ENCODE measurements at regions not wholly inside any gene's neighbourhood (a gene's known extent, or its start where the extent isn't known, plus 50 kb on each side); places are given as distances from the start of the nearest gene placed in this dataset.
"Not testable (repeated sequence)": the region's sequence is repeated elsewhere in the genome, so short reads cannot be mapped to it uniquely, and the experiment has no call there.

- Histone ChIP-seq H3K27me3 (no peaks in the 10 kb centered on the region), H3K27ac (no peak overlapping the region), H3K4me3 (no peak overlapping the region), H3K79me2 (no peaks in the 10 kb centered on the region), H3K4me2 (no peak overlapping the region), H2AFZ (no peak overlapping the region), H3K9me2 (replicated peaks; ENCODE audit: insufficient read depth) (no peaks in the 10 kb centered on the region), H3K36me3 (replicated peaks; ENCODE audit: insufficient read depth, low read depth) (no peaks in the 10 kb centered on the region), H3K9me3 (ENCODE audit: low read depth) (no peaks in the 10 kb centered on the region), H4K20me1 (ENCODE audit: insufficient read depth, poor library complexity, severe bottlenecking) (no peaks in the 10 kb centered on the region), H3K4me1 (ENCODE audit: insufficient read depth) (peaks cover 26% of the 10 kb centered on the region)
- 69% methylated on average over 2 of the region's 2 CpGs for WGBS (ENCODE audit: low lambda C conversion rate, missing lambda C conversion rate)
- TF ChIP-seq EZH2phosphoT487 (IDR thresholded peaks at IDR 0.05; ENCODE audit: low read depth, severe bottlenecking, unreplicated experiment), result no peak
- no peak for TF ChIP-seq EZH2 (IDR thresholded peaks at IDR 0.05; ENCODE audit: borderline replicate concordance)
- TF ChIP-seq, protein P1, sequence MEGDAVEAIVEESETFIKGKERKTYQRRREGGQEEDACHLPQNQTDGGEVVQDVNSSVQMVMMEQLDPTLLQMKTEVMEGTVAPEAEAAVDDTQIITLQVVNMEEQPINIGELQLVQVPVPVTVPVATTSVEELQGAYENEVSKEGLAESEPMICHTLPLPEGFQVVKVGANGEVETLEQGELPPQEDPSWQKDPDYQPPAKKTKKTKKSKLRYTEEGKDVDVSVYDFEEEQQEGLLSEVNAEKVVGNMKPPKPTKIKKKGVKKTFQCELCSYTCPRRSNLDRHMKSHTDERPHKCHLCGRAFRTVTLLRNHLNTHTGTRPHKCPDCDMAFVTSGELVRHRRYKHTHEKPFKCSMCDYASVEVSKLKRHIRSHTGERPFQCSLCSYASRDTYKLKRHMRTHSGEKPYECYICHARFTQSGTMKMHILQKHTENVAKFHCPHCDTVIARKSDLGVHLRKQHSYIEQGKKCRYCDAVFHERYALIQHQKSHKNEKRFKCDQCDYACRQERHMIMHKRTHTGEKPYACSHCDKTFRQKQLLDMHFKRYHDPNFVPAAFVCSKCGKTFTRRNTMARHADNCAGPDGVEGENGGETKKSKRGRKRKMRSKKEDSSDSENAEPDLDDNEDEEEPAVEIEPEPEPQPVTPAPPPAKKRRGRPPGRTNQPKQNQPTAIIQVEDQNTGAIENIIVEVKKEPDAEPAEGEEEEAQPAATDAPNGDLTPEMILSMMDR (IDR thresholded peaks at IDR 0.05; ENCODE audit: poor library complexity), result no peak
- no peak for DNase-seq (ENCODE audit: low spot score)
Measured at GRCh38 chr16:65700596-65700995, 578.7 kb upstream of the CDH11 start.

DNA sequence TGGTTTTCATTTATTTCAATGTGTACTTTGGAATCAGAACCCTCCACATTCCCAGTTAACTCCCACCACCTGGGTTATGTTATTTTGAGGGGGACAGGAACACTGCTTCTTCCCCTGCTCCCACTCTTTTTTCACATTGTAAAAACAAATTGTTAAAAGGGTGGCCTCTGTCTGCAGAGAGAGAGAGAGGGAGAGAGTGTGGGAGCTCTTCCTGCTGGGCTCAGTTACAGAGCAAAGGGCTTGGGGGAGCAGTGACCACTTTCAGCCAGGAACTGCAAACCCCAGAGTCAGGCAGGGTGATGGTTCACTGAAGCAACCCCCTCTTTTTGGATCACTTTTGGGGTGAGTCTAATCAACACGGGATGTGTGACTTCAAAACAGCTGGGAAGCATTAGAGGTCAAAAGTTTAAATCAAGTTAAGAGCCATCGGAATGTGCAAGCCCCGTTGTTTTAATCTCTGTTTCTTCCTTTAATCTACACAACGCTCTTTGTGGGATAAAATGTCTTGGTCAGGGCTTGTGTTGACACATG lies 577.0 kb upstream of the CDH11 start:
- no peaks in the 10 kb centered on the region for H3K9me3 ChIP-seq (ENCODE audit: low read depth)
- no peaks in the 10 kb centered on the region for H3K79me2 ChIP-seq
- no peaks in the 10 kb centered on the region for H3K9me2 ChIP-seq (replicated peaks; ENCODE audit: insufficient read depth)
- H3K4me2 ChIP-seq, result peak overlapping the region; percentile 57
- H2AFZ ChIP-seq, result no peak overlapping the region
- peak; percentile 17 for DNase-seq (ENCODE audit: low spot score)
- H3K27me3 ChIP-seq, result no peaks in the 10 kb centered on the region
- H4K20me1 ChIP-seq (ENCODE audit: insufficient read depth, poor library complexity, severe bottlenecking), result no peaks in the 10 kb centered on the region
- WGBS (ENCODE audit: low lambda C conversion rate, missing lambda C conversion rate), result 7% methylated on average over 4 of the region's 4 CpGs
- H3K27ac ChIP-seq, result peak overlapping the region; percentile 73
- no peak overlapping the region for H3K4me3 ChIP-seq
- H3K4me1 ChIP-seq (ENCODE audit: insufficient read depth), result peaks cover 26% of the 10 kb centered on the region
- TF ChIP-seq, protein P1 (IDR thresholded peaks at IDR 0.05; ENCODE audit: poor library complexity), result no peak
- no peak for TF ChIP-seq EZH2 (IDR thresholded peaks at IDR 0.05; ENCODE audit: borderline replicate concordance)
- H3K36me3 ChIP-seq (replicated peaks; ENCODE audit: insufficient read depth, low read depth), result no peaks in the 10 kb centered on the region

GRCh38 chr16:65697521-65697920 lies 575.7 kb upstream of the CDH11 start:
- no peaks in the 10 kb centered on the region for H3K36me3 ChIP-seq (replicated peaks; ENCODE audit: insufficient read depth, low read depth)
- H3K9me3 ChIP-seq (ENCODE audit: low read depth), result no peaks in the 10 kb centered on the region
- no peak overlapping the region for H3K4me3 ChIP-seq
- no peaks in the 10 kb centered on the region for H3K27me3 ChIP-seq
- H3K9me2 ChIP-seq (replicated peaks; ENCODE audit: insufficient read depth), result no peaks in the 10 kb centered on the region
- H2AFZ ChIP-seq, result no peak overlapping the region
- peak overlapping the region; percentile 73 for H3K27ac ChIP-seq
- H3K79me2 ChIP-seq, result no peaks in the 10 kb centered on the region
- no peak for DNase-seq (ENCODE audit: low spot score)
- no peaks in the 10 kb centered on the region for H4K20me1 ChIP-seq (ENCODE audit: insufficient read depth, poor library complexity, severe bottlenecking)
- TF ChIP-seq, protein P1 (IDR thresholded peaks at IDR 0.05; ENCODE audit: poor library complexity), result no peak
- TF ChIP-seq EZH2phosphoT487 (IDR thresholded peaks at IDR 0.05; ENCODE audit: low read depth, severe bottlenecking, unreplicated experiment) (no peak), EZH2 (IDR thresholded peaks at IDR 0.05; ENCODE audit: borderline replicate concordance) (no peak)
- H3K4me1 ChIP-seq (ENCODE audit: insufficient read depth), result peaks cover 18% of the 10 kb centered on the region
- H3K4me2 ChIP-seq, result no peak overlapping the region
- WGBS (ENCODE audit: low lambda C conversion rate, missing lambda C conversion rate), result 84% methylated on average over 5 of the region's 5 CpGs

GRCh38 chr16:65697065-65697464 lies 575.2 kb upstream of the CDH11 start:
- WGBS (ENCODE audit: low lambda C conversion rate, missing lambda C conversion rate), result 83% methylated on average over 1 of the region's 1 CpG
- DNase-seq (ENCODE audit: low spot score), result peak; percentile 19
- TF ChIP-seq, protein P1 (IDR thresholded peaks at IDR 0.05; ENCODE audit: poor library complexity), result peak; percentile 18
- no peak for TF ChIP-seq EZH2 (IDR thresholded peaks at IDR 0.05; ENCODE audit: borderline replicate concordance)
- Histone ChIP-seq H3K9me2 (replicated peaks; ENCODE audit: insufficient read depth) (no peaks in the 10 kb centered on the region), H4K20me1 (ENCODE audit: insufficient read depth, poor library complexity, severe bottlenecking) (no peaks in the 10 kb centered on the region), H2AFZ (no peak overlapping the region), H3K27me3 (no peaks in the 10 kb centered on the region), H3K4me3 (no peak overlapping the region), H3K79me2 (no peaks in the 10 kb centered on the region), H3K4me2 (no peak overlapping the region), H3K27ac (no peak overlapping the region), H3K9me3 (ENCODE audit: low read depth) (no peaks in the 10 kb centered on the region), H3K36me3 (replicated peaks; ENCODE audit: insufficient read depth, low read depth) (no peaks in the 10 kb centered on the region), H3K4me1 (ENCODE audit: insufficient read depth) (peaks cover 18% of the 10 kb centered on the region)

GRCh38 chr16:65691846-65692245 lies 570.0 kb upstream of the CDH11 start:
- H3K9me2 ChIP-seq (replicated peaks; ENCODE audit: insufficient read depth); H3K4me3 ChIP-seq; H3K9me3 ChIP-seq (ENCODE audit: low read depth); H3K27ac ChIP-seq; H3K27me3 ChIP-seq; H3K4me1 ChIP-seq (ENCODE audit: insufficient read depth); H2AFZ ChIP-seq; H4K20me1 ChIP-seq (ENCODE audit: insufficient read depth, poor library complexity, severe bottlenecking); DNase-seq (ENCODE audit: low spot score); H3K36me3 ChIP-seq (replicated peaks; ENCODE audit: insufficient read depth, low read depth); H3K4me2 ChIP-seq; H3K79me2 ChIP-seq: not testable (repeated sequence)
- WGBS (ENCODE audit: low lambda C conversion rate, missing lambda C conversion rate), result 90% methylated on average over 4 of the region's 4 CpGs
